Fibroblast of skin of right biceps (primary cell): ENCODE measurements at regions not wholly inside any gene's neighbourhood (a gene's known extent, or its start where the extent isn't known, plus 50 kb on each side); places are given as distances from the start of the nearest gene placed in this dataset.

Experiments used
- DNase-seq: peaks from one replicate; pipeline ENCODE4 v3.0.0-alpha.2; 2013

- no peak for DNase-seq
These were observed 87.8 kb upstream of the NRIP1 start for GRCh38 chr21:15152591-15152990.

GRCh38 chr21:15159382-15160020 lies 94.7 kb upstream of the NRIP1 start:
- DNase-seq = no peak

- no peak for DNase-seq
These were observed 95.3 kb upstream of the NRIP1 start for GRCh38 chr21:15160136-15160535.

GRCh38 chr21:15162921-15163320 lies 98.1 kb upstream of the NRIP1 start:
- no peak for DNase-seq

- no peak for DNase-seq
These were observed 99.5 kb upstream of the NRIP1 start for GRCh38 chr21:15164273-15164672.

- no peak for DNase-seq
These were observed 100.0 kb upstream of the NRIP1 start for GRCh38 chr21:15164678-15165303.

- DNase-seq = no peak
These were observed 105.8 kb upstream of the NRIP1 start for GRCh38 chr21:15170614-15171013.

GRCh38 chr21:15171546-15171945 lies 106.7 kb upstream of the NRIP1 start:
- no peak for DNase-seq

GRCh38 chr21:15172963-15173362 lies 108.2 kb upstream of the NRIP1 start:
- DNase-seq = no peak

GRCh38 chr21:15174923-15175322 lies 110.1 kb upstream of the NRIP1 start:
- DNase-seq = no peak

- no peak for DNase-seq
These were observed 117.9 kb upstream of the NRIP1 start for GRCh38 chr21:15182731-15183130.

- DNase-seq = peak; percentile 3
These were observed 119.0 kb upstream of the NRIP1 start for GRCh38 chr21:15183813-15184257.

- DNase-seq = no peak
These were observed 125.6 kb upstream of the NRIP1 start for GRCh38 chr21:15190412-15190811.

GRCh38 chr21:15190837-15191236 lies 126.0 kb upstream of the NRIP1 start:
- DNase-seq = no peak

- DNase-seq = no peak
These were observed 126.5 kb upstream of the NRIP1 start for GRCh38 chr21:15191342-15191741.

GRCh38 chr21:15192243-15192642 lies 127.4 kb upstream of the NRIP1 start:
- DNase-seq = no peak

GRCh38 chr21:15193937-15194336 lies 129.1 kb upstream of the NRIP1 start:
- no peak for DNase-seq

GRCh38 chr21:15195104-15195503 lies 130.3 kb upstream of the NRIP1 start:
- no peak for DNase-seq

- no peak for DNase-seq
These were observed 131.0 kb upstream of the NRIP1 start for GRCh38 chr21:15195768-15196167.

GRCh38 chr21:15197696-15198095 lies 132.9 kb upstream of the NRIP1 start:
- DNase-seq = no peak

- no peak for DNase-seq
These were observed 134.9 kb upstream of the NRIP1 start for GRCh38 chr21:15199414-15200383.

- DNase-seq = no peak
These were observed 138.9 kb upstream of the NRIP1 start for GRCh38 chr21:15203740-15204139.

GRCh38 chr21:15204140-15204969 lies 139.6 kb upstream of the NRIP1 start:
- DNase-seq = no peak
